ENCODE measurements at regions not wholly inside any gene's neighbourhood (a gene's known extent, or its start where the extent isn't known, plus 50 kb on each side); places are given as distances from the start of the nearest gene placed in this dataset.

- TF ChIP-seq EZH2phosphoT487 (IDR thresholded peaks at IDR 0.05; ENCODE audit: insufficient read depth, low read depth): no peak
- TF ChIP-seq EZH2 (IDR thresholded peaks at IDR 0.05; ENCODE audit: insufficient read depth, poor library complexity, severe bottlenecking): no peak
Measured at GRCh38 chr18:22332590-22332989, 85.1 kb downstream of the CTAGE1 start.
